H1 (cell line): ENCODE measurements at regions not wholly inside any gene's neighbourhood (a gene's known extent, or its start where the extent isn't known, plus 50 kb on each side); places are given as distances from the start of the nearest gene placed in this dataset.

Experiments
- CTCF ChIA-PET: fragments of 300-600 bp; sonication (Branson Sonifier 250); formaldehyde crosslinking; loops from one replicate; lab custom pipeline; 2021; ENCODE audit not compliant: partially characterized antibody; lab: Charles Lee
- POLR2A ChIA-PET: fragments of 300-600 bp; sonication (Branson Sonifier 250); formaldehyde crosslinking; loops from one replicate; lab custom pipeline; 2021; ENCODE audit warnings: inconsistent platforms; ENCODE audit not compliant: partially characterized antibody; lab: Charles Lee
- DNase-seq, 2 experiments: peaks; one replicate each; pipeline versions ENCODE4 v3.0.0 to v3.0.0-alpha.2; 2010 to 2022; ENCODE audit warnings: low spot score in 2 of 2, low read depth in 1 of 2, mixed read lengths in 1 of 2
- FAIRE-seq: peaks from 2 replicates; lab custom pipeline; 2011; peaks lifted over from hg19 to GRCh38; lab: Jason Lieb, UNC
- H2AFZ ChIP-seq: 2 replicates; pipeline ENCODE4 v1.8.1; 2012; ENCODE audit warnings: low read length, inconsistent platforms
- H2AK5ac ChIP-seq: 2 replicates; pipeline ENCODE4 v1.6.1; 2013; ENCODE audit warnings: low read depth, low read length
- H2BK120ac ChIP-seq: replicated peaks from 2 replicates; pipeline ENCODE3; 2013; ENCODE audit warnings: low read depth, low read length, inconsistent platforms
- H2BK12ac ChIP-seq: 2 replicates; pipeline ENCODE4 v1.6.1; 2013; ENCODE audit warnings: low read depth, low read length
- H2BK15ac ChIP-seq: 2 replicates; pipeline ENCODE4 v1.6.1; 2013; ENCODE audit warnings: low read length
- H2BK20ac ChIP-seq: 2 replicates; pipeline ENCODE4 v1.6.1; 2013; ENCODE audit warnings: low read length
- H2BK5ac ChIP-seq: 2 replicates; pipeline ENCODE4 v1.6.1; 2013; ENCODE audit warnings: low read depth, low read length
- H3K14ac ChIP-seq: 2 replicates; pipeline ENCODE4 v1.6.1; 2013; ENCODE audit warnings: inconsistent platforms; ENCODE audit not compliant: insufficient read length
- H3K18ac ChIP-seq: 2 replicates; pipeline ENCODE4 v1.6.1; 2013; ENCODE audit warnings: low read length; ENCODE audit errors: extremely low read depth
- H3K23ac ChIP-seq: 2 replicates; pipeline ENCODE4 v1.6.1; 2013; ENCODE audit warnings: inconsistent platforms; ENCODE audit not compliant: insufficient read length
- H3K23me2 ChIP-seq: 2 replicates; pipeline ENCODE4 v1.6.1; 2013; ENCODE audit warnings: low read depth, low read length
- H3K27ac ChIP-seq: 2 replicates; pipeline ENCODE4 v1.6.1; 2011; ENCODE audit warnings: low read depth, low read length, inconsistent platforms
- H3K27me3 ChIP-seq, 4 experiments: replicated peaks in 1 of 4; 1 replicate in 1 of 4; 2 replicates in 3 of 4; pipeline versions ENCODE4 v1.6.1 to v1.8.1; 2011 to 2013; ENCODE audit warnings: low read length in 3 of 4, mild to moderate bottlenecking in 3 of 4, inconsistent platforms in 2 of 4, mixed read lengths in 2 of 4, moderate library complexity in 1 of 4; ENCODE audit not compliant: control insufficient read depth in 3 of 4, insufficient read depth in 3 of 4; ENCODE audit errors: extremely low read depth in 1 of 4
- H3K36me3 ChIP-seq, 4 experiments: 2 replicates each; pipeline versions ENCODE4 v1.6.1 to v1.8.1; 2011 to 2013; ENCODE audit warnings: mild to moderate bottlenecking in 4 of 4, low read length in 3 of 4, moderate library complexity in 2 of 4, control low read depth in 1 of 4, inconsistent platforms in 1 of 4; ENCODE audit not compliant: insufficient read depth in 4 of 4, control insufficient read depth in 2 of 4
- H3K4ac ChIP-seq: replicated peaks from 2 replicates; pipeline ENCODE3; 2013; ENCODE audit warnings: low read length, low read depth, mixed read lengths, inconsistent platforms; ENCODE audit not compliant: insufficient read length
- H3K4me1 ChIP-seq, 4 experiments: replicated peaks in 1 of 4; 1 replicate in 1 of 4; 2 replicates in 3 of 4; pipeline versions ENCODE4 v1.6.1 to v1.8.1; 2011 to 2013; ENCODE audit warnings: low read length in 3 of 4, inconsistent platforms in 2 of 4, mixed read lengths in 1 of 4; ENCODE audit not compliant: insufficient read depth in 4 of 4, control insufficient read depth in 3 of 4
- H3K4me2 ChIP-seq, 2 experiments: 2 replicates each; pipeline versions ENCODE4 v1.6.1 to v1.8.1; 2011 to 2013; ENCODE audit warnings: low read depth in 2 of 2, low read length in 2 of 2, control low read depth in 1 of 2, inconsistent platforms in 1 of 2, mild to moderate bottlenecking in 1 of 2; ENCODE audit not compliant: insufficient read depth in 1 of 2
- H3K4me3 ChIP-seq, 4 experiments: fragments of 200-600, 300-600 bp in 1 of 4; sonication (generic), shearing (Covaris generic), sonication (Bioruptor Twin) in 1 of 4; 2 replicates each; pipeline versions ENCODE4 v1.5.1 to v1.8.1; 2011 to 2016; ENCODE audit warnings: low read length in 4 of 4, low read depth in 3 of 4, control low read depth in 2 of 4, inconsistent platforms in 2 of 4, mild to moderate bottlenecking in 2 of 4, mixed read lengths in 1 of 4, moderate library complexity in 1 of 4; ENCODE audit not compliant: insufficient read depth in 2 of 4; ENCODE audit errors: extremely low read depth in 1 of 4
- H3K56ac ChIP-seq: replicated peaks from 2 replicates; pipeline ENCODE3; 2013; ENCODE audit warnings: low read depth, mild to moderate bottlenecking, mixed read lengths, low read length, inconsistent platforms; ENCODE audit not compliant: insufficient read length
- H3K79me1 ChIP-seq: 2 replicates; pipeline ENCODE4 v1.6.1; 2013; ENCODE audit warnings: low read depth, low read length, control low read depth
- H3K79me2 ChIP-seq, 2 experiments: 2 replicates each; pipeline versions ENCODE4 v1.6.1 to v1.8.1; 2012 to 2013; ENCODE audit warnings: low read length in 2 of 2, mild to moderate bottlenecking in 2 of 2, inconsistent platforms in 1 of 2; ENCODE audit not compliant: insufficient read depth in 2 of 2, control insufficient read depth in 1 of 2
- H3K9ac ChIP-seq, 4 experiments: replicated peaks in 1 of 4; 1 replicate in 1 of 4; 2 replicates in 3 of 4; pipeline versions ENCODE4 v1.6.1 to v1.8.1; 2011 to 2013; ENCODE audit warnings: low read depth in 3 of 4, low read length in 3 of 4, control low read depth in 2 of 4, mild to moderate bottlenecking in 2 of 4, moderate library complexity in 2 of 4, inconsistent platforms in 1 of 4; ENCODE audit errors: extremely low read depth in 1 of 4
- H3K9me3 ChIP-seq, 2 experiments: 2 replicates each; pipeline versions ENCODE4 v1.6.1 to v1.8.1; 2012 to 2013; ENCODE audit warnings: mild to moderate bottlenecking in 2 of 2, moderate library complexity in 2 of 2, control low read depth in 1 of 2, inconsistent platforms in 1 of 2, low read depth in 1 of 2, low read length in 1 of 2, mixed read lengths in 1 of 2; ENCODE audit not compliant: insufficient read depth in 2 of 2
- H4K20me1 ChIP-seq, 2 experiments: replicated peaks in 1 of 2; 2 replicates each; pipeline versions ENCODE3 to v1.8.1; 2011 to 2013; ENCODE audit warnings: inconsistent platforms in 2 of 2, low read length in 2 of 2, mild to moderate bottlenecking in 1 of 2; ENCODE audit not compliant: insufficient read depth in 2 of 2, control insufficient read depth in 1 of 2
- H4K5ac ChIP-seq: 2 replicates; pipeline ENCODE4 v1.6.1; 2013; ENCODE audit warnings: low read length, low read depth, mixed read lengths, inconsistent platforms; ENCODE audit not compliant: insufficient read length
- H4K8ac ChIP-seq: 2 replicates; pipeline ENCODE4 v1.8.0; 2013; ENCODE audit warnings: mild to moderate bottlenecking, moderate library complexity, low read length, inconsistent platforms; ENCODE audit not compliant: insufficient read depth; ENCODE audit errors: extremely low read depth
- H4K91ac ChIP-seq: replicated peaks from 2 replicates; pipeline ENCODE3; 2013; ENCODE audit warnings: low read length, mixed read lengths, inconsistent platforms; ENCODE audit not compliant: insufficient read length
- CTBP2 ChIP-seq: IDR thresholded peaks from 2 replicates; pipeline ENCODE4 v1.7.0; 2011; ENCODE audit warnings: borderline replicate concordance, mild to moderate bottlenecking, moderate library complexity, mixed read lengths, low read length; ENCODE audit not compliant: insufficient read depth, insufficient read length
- FOSL1 ChIP-seq: IDR thresholded peaks from 2 replicates; pipeline ENCODE4 v1.6.1; 2011; ENCODE audit warnings: mild to moderate bottlenecking, low read depth, low read length, moderate library complexity; ENCODE audit not compliant: insufficient read depth
- KDM1A ChIP-seq: fragments of 200-600, 300-600 bp; sonication (generic); IDR thresholded peaks from 2 replicates; pipeline ENCODE4 v1.7.1; 2016; ENCODE audit warnings: mild to moderate bottlenecking, low read length, borderline replicate concordance
- KDM4A ChIP-seq: IDR thresholded peaks from one replicate; pipeline ENCODE4 v1.7.1; 2012; ENCODE audit warnings: low read depth, mild to moderate bottlenecking, moderate library complexity, low read length, inconsistent platforms; ENCODE audit not compliant: severe bottlenecking
- PHF8 ChIP-seq: fragments of 200-600 bp; sonication (generic); conservative IDR thresholded peaks from 2 replicates; pipeline ENCODE4 v1.7.1; 2012; ENCODE audit warnings: low read depth, mild to moderate bottlenecking, inconsistent platforms, low read length, moderate library complexity
- POU5F1 ChIP-seq: IDR thresholded peaks from 2 replicates; pipeline ENCODE4 v1.6.1; 2011; ENCODE audit warnings: low read depth, mild to moderate bottlenecking, low read length, moderate library complexity
- RFX5 ChIP-seq: IDR thresholded peaks from 2 replicates; pipeline ENCODE4 v1.6.1; 2011; ENCODE audit warnings: low read depth, low read length, improper control_type of control experiment, borderline replicate concordance
- TAF7 ChIP-seq: optimal IDR thresholded peaks from 2 replicates; pipeline ENCODE3; 2011; ENCODE audit warnings: low read depth, mild to moderate bottlenecking, inconsistent platforms, low read length, moderate library complexity, borderline replicate concordance
- WGBS, 2 experiments: shearing (Covaris generic) in 1 of 2; methylation state at CpG; one replicate each; pipeline versions ENCODE4 v1.1.6 to v1.1.7; 2013 to 2015; ENCODE audit warnings: low lambda C conversion rate in 2 of 2, mixed read lengths in 2 of 2, inconsistent platforms in 1 of 2, low coverage in 1 of 2, missing lambda C conversion rate in 1 of 2; ENCODE audit not compliant: insufficient replicate concordance in 2 of 2, insufficient coverage in 1 of 2, insufficient read length in 1 of 2; ENCODE audit errors: extremely low coverage in 1 of 2, missing lambda C conversion rate in 1 of 2; 5-methylcytosine and 5-hydroxymethylcytosine counted together

DNA sequence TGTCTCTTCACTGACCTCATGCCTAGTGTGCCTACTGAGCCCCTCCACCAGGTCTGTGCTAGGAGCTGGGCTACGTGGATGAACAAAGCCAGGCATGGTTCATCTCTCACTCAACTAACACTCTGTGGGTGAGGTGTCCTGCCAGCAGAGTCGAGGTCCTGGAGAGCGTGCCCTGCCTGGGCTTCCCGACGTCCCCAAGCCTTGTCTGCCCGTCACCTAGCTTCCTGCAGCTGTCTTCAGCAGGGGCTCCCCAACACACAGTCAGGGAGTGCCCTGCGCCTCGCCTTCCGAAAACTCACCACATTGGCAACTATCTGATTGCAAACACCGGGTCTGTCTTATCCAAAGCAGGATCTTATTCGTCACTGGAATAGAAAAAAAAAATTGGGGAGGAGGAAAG, 167.5 kb upstream of the ZC3H12A start:
- no peaks in the 10 kb centered on the region for H4K20me1 ChIP-seq
- no peak overlapping the region for H3K56ac ChIP-seq
- H2BK15ac ChIP-seq, result no peak overlapping the region
- no peaks in the 10 kb centered on the region for H3K79me1 ChIP-seq
- H3K4me1 ChIP-seq, result peaks cover 0 to 7% (median 2%) of the 10 kb centered on the region in 4 experiments; a peak in 3 of 7 replicates
- H3K9me3 ChIP-seq, result no peaks in the 10 kb centered on the region
- H3K36me3 ChIP-seq, result no peaks in the 10 kb centered on the region
- H3K79me2 ChIP-seq, result no peaks in the 10 kb centered on the region
- H3K4me2 ChIP-seq, result no peak overlapping the region
- 96% methylated on average over 11 of the region's 11 CpGs; no CpG with 5 or more reads in 1 of the 2 experiments for WGBS, 2 experiments
- H4K5ac ChIP-seq, result no peak overlapping the region
- no peak overlapping the region for H2AFZ ChIP-seq
- CTCF ChIA-PET, result interaction anchor here (0.7 to 4.3 kb wide), 7 partner anchors 14 to 809 kb away, joined by 3 to 26 read pairs (median 3); no protein-coding TSS in a partner anchor
- no peak overlapping the region for H3K4ac ChIP-seq
- no peak for TF ChIP-seq KDM4A
- TF ChIP-seq KDM1A, result no peak
- TF ChIP-seq PHF8, result no peak
- no peak for TF ChIP-seq CTBP2
- no peak for TF ChIP-seq POU5F1
- no peak for TF ChIP-seq FOSL1
- TF ChIP-seq RFX5, result no peak
- no peak for TF ChIP-seq TAF7
- TF ChIP-seq, all 59 proteins: peak for 0
- H3K18ac ChIP-seq, result no peak overlapping the region
- H3K23ac ChIP-seq, result no peak overlapping the region
- H2BK5ac ChIP-seq, result no peak overlapping the region
- H4K91ac ChIP-seq, result no peak overlapping the region
- H3K23me2 ChIP-seq, result 0 out of 2 replicates have a peak, but pooled peaks cover 2% of the 10 kb centered on the region
- no peak overlapping the region for H3K27ac ChIP-seq
- FAIRE-seq, result no peak
- no peak overlapping the region for H3K14ac ChIP-seq
- H2BK120ac ChIP-seq, result no peak overlapping the region
- no peak overlapping the region; the same call in 1 of the 2 replicates for H2AK5ac ChIP-seq
- POLR2A ChIA-PET, result interaction anchor here (0.8 kb wide), 1 partner anchor 8 kb away, joined by 3 read pairs; no protein-coding TSS in a partner anchor
- DNase-seq, result no peak
- H2BK20ac ChIP-seq, result no peak overlapping the region
- H4K8ac ChIP-seq, result no peak overlapping the region
- H3K9ac ChIP-seq, result no peak overlapping the region
- H3K27me3 ChIP-seq, result no peaks in the 10 kb centered on the region; a peak in 1 of 7 replicates
- H3K4me3 ChIP-seq, result no peak overlapping the region
- H2BK12ac ChIP-seq, result no peak overlapping the region; the same call in 1 of the 2 replicates
